ENCODE measurements at regions not wholly inside any gene's neighbourhood (a gene's known extent, or its start where the extent isn't known, plus 50 kb on each side); places are given as distances from the start of the nearest gene placed in this dataset.
"Not testable (repeated sequence)": the region's sequence is repeated elsewhere in the genome, so short reads cannot be mapped to it uniquely, and the experiment has no call there.

GRCh38 chr15:95205077-95205476 is 973.7 kb downstream of the MCTP2 start:
- no peak for DNase-seq

DNA sequence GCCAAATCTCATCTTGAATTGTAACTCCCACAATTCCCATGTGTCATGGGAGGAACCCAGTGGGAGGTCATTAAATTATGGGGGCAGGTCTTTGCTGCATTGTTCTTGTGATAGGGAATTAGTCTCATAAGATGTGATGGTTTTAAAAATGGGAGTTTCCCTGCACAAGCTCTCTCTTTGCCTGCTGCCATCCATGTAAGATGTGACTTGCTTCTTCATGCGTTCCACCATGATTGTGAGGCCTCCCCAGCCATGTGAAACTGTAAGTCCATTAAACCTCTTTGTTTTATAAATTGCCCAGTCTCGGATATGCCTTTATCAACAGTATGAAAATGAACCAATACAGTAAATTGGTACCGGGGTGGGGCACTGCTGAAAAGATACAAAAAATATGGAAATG is 974.5 kb downstream of the MCTP2 start:
- not testable (repeated sequence) for DNase-seq

- no peak for DNase-seq
Observed at GRCh38 chr15:95208071-95208470, 976.7 kb downstream of the MCTP2 start.

- DNase-seq: no peak
Observed at GRCh38 chr15:95208988-95209387, 977.6 kb downstream of the MCTP2 start.

GRCh38 chr15:95210436-95210981 is 979.1 kb downstream of the MCTP2 start:
- DNase-seq: no peak

GRCh38 chr15:95215017-95215416 is 983.7 kb downstream of the MCTP2 start:
- DNase-seq: no peak

DNA sequence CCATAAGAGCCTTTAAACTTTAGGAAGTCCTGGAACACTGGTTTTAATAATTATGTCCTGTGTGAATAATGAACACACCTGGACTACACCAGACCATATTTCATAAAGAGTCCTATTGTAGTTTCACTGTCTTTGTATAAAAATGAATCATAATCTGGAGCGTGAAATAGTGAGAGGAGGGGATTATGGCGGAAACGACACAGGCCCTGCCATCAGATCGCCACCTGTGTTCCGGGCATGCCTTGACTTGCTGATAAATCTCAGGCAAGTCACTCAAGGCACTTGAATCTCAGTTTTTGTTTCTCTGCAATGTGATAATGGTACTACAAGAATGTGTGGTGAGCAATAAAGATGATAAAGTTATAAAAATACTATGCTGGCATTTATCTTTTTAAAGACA is 995.5 kb downstream of the MCTP2 start:
- no peak for DNase-seq

DNA sequence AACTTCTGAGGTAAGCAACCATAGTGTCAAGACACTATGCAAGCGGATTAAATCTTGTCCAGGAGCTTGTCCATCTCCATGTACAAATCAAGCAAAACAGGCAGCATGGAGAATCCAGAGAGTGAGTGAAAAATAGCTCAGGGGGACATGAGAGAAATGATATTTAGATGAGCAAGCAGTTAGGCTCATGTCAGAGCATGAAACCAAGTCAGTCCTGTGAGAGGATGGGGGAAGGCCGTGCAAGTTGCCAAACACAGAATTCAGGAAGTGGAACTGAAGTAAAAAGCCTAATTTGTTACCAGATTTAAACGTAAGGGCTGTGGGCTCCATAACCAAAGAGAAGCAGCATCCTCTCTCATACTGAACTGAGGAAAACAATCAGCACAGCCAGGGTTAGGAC is 995.9 kb downstream of the MCTP2 start:
- DNase-seq: no peak

DNA sequence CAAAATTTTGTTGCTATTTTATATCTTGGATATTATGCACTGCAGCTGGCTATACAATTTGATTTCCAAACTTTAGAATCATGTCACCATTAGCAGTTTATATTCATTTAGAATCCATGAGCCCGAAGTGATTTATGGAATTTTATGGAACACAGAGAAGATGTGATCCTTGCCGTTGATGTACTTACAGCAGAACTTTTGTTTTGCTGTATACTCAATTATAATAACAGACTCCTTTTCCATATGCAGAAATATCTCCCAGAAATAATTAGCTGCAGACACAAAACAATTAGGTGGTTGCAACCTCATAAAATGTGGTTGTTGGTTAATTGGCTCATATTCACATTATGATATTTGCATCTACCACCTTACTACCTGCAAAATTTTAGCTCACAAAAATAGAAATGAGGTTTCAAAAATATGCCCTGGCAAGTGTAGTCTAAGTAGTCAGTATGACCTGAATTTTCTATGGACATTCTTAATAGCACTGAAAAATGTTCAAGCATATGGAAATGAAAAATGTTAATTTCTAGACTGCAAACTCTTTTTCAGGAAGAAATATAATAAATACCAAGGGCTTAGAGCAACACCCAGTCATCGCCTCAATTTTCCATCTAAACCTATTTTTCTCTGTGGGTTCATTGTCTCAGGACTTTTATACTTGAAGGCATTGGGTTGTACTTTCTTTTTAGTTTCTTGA is 997.6 kb downstream of the MCTP2 start:
- DNase-seq: no peak

DNA sequence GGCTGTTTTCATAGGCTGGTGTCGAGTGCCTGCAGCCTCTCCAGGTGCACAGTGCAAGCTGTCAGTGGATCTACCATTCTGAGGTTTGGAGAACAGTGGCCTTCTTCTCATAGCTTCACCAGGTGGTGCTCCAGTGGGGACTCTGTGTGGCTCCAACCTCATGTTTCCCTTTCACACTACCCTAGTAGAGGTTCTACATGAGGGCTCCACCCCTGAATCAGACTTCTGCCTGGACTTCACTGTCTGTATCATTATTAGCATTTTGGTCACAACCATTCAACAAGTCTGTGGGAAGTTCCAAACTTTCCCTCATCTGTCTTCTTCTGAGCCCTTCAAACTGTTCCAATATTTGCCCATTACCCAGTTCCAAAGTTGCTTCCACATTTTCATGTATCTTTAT is 1003.7 kb downstream of the MCTP2 start:
- no peak for DNase-seq

DNA sequence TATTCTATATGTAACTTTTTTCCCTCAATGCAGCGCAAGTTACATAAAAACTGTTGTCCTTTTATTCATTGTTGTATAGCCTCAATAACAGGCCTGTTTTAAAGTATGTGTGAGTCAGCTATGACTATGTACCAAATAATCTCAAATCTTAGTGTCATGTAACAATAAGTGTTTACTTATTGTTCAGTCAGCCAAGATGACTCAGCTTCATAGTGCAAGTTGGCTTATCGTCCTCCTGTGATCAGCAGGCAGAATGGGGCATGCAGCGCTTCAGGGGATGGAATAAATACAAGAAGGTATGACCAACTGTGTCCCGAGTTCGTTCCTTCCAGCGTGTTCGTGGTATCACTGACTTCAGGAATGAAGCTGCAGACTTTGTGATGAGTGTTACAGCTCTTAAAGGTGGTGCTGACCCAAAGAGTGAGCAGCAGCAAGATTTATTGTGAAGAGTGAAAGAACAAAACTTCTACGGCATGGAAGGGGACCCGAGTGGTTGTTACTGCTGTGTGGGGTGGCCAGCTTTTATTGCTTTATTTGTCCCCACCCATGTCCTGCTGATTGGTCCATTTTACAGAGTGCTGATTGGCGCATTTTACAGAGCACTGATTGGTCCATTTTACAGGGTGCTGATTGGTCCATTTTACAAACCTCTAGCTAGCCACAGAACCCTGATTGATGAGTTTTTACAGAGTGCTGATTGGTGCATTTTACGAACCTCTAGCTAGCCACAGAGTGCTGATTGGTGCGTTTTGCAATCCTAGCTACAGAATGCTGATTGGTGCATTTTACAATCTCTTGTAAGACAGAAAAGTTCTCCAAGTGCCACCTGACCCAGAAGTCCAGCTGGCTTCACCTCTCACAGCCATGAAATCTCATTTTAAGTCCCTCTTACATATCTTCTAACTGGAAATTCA is 1016.0 kb downstream of the MCTP2 start:
- no peak for DNase-seq

GRCh38 chr15:95249524-95249923 is 1018.2 kb downstream of the MCTP2 start:
- DNase-seq: no peak

DNA sequence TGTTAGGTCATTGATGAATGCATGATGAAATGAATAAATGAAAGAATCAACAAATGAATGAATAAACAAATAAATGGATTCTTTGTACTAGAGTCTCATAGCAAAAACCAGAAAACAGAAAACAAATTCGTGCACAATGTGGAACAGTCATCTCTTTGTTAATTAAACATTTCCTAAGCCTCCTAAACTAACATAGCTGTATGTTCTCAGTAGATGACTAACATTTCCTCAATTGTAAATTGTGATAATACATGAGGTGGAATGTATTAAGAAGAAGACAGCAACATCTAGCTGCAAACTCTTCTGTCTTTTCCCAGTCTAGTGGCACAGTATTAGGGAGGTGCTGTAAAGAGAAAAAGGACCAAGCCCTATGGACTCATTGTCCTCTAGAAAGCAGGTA is 1021.0 kb downstream of the MCTP2 start:
- DNase-seq: no peak

GRCh38 chr15:95254263-95254662 is 1022.9 kb downstream of the MCTP2 start:
- no peak for DNase-seq

- DNase-seq: peak; percentile 61
Observed at GRCh38 chr15:95259513-95259912, 1028.2 kb downstream of the MCTP2 start.

- no peak for DNase-seq
Observed at GRCh38 chr15:95259965-95260364, 1028.6 kb downstream of the MCTP2 start.

- DNase-seq: no peak
Observed at GRCh38 chr15:95260856-95261255, 1029.5 kb downstream of the MCTP2 start.

DNA sequence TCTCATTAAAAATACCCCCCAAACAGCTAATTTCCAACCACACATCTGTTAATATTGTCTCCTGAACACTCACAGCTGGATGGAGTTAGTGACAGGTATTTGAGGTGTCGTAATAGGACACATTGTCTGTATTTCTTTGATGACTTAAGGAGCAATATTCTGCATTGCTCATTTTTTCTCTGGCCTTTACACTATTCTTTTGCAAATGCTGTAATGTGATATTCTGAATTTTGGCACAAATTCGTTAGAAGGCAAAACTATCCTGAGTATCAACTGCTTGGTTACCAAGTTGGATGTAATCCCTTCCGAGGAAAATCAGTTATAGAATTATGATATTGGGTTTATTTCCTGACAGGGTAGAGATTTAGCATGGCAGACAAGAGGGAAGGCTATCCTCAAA is 1030.2 kb downstream of the MCTP2 start:
- no peak for DNase-seq

- DNase-seq: no peak
Observed at GRCh38 chr15:95261968-95262367, 1030.6 kb downstream of the MCTP2 start.

DNA sequence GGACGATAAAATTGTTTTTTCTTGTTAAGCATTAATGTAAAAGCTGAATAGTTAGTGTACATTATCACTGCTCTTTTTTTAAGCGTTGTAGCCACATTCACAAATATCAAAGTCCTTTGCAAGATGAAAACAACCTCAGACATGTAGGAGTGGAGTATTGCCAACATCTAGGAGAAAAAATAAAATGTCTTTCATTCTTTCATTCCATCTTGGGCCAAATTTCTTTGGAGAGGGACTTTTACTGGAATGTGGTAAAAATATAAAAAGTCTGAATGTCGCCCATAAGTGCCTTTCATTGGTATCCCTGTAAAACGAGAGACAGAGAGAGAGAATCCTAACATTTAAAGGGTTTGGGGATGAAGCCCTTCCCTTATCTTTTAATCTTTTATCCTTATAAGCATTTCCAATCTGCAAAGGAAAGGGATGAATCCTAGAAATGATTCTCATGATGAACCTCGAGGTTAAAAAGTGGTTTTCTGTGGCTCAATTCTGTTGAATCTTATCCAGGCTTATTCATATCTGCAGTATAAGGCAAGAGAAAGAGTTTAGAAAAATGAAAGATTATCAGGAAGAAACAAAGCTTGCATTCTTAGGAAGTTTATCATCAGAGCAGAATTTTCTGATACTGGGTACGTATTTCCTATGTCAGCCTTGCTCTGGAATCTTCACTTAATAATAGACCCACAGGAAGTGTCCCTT is 1031.7 kb downstream of the MCTP2 start:
- no peak for DNase-seq

- DNase-seq: no peak
Observed at GRCh38 chr15:95263751-95264150, 1032.4 kb downstream of the MCTP2 start.

GRCh38 chr15:95265419-95265997 is 1034.1 kb downstream of the MCTP2 start:
- no peak for DNase-seq

DNA sequence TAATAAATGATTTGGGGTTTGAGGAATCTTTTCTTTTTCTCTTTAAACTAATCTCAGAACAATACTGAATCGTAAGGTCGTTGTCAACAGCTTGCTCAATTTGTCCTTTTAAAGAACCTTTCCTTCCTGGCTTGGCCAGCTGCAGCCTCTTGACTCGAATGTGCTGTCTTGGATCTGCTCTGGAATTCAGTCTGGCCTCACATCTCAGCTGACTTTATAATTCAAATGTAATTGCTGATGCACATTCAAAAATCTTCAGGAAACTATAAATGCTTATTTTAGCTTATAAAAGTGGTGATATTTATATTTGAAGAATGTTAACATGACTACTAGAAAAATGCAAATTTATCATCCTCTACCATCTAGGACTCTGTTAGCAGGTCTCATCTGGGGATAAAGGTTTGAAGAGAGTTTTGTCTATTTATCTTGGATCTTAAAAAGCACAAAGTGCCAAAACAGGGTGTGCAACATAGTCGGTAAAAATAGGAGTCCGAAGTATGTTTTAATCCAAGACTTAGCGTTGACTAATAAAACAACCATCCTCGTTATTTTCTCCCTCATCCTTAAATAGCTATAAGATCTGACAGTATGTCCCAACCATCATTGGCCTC is 1035.2 kb downstream of the MCTP2 start:
- no peak for DNase-seq
